Activated naive CD4-positive, alpha-beta T cell treated with Interleukin-2 at 50 U/mL for 16 hours (primary cell): ENCODE measurements at regions not wholly inside any gene's neighbourhood (a gene's known extent, or its start where the extent isn't known, plus 50 kb on each side); places are given as distances from the start of the nearest gene placed in this dataset.
"Not testable (repeated sequence)": the region's sequence is repeated elsewhere in the genome, so short reads cannot be mapped to it uniquely, and the experiment has no call there.

ENCODE experiments used
- DNase-seq: peaks from one replicate; pipeline ENCODE4 v3.0.0-alpha.2; 2020

- DNase-seq, result no peak
These were observed 279.2 kb downstream of the QDPR start for GRCh38 chr4:17232566-17233253.

- DNase-seq, result not testable (repeated sequence)
These were observed 279.9 kb downstream of the QDPR start for GRCh38 chr4:17231880-17232475.

DNA sequence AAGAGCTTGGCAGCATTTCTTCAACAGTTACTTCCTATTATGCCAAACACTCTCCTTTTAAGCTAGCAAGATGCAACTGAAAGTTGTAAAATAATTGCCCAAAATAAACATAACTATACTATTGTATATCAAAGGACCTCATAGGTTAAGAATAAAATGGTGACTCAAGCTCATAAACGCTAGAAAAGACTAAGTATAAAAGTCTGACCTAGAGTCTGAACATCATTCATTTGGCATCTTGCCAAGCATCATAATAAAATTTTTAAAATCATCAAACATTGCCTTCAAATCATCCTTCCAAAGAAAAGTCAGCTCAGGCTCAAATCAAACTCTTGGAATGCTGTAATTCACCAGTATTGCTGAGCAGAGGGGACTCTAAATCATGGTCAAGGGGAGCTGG lies 281.2 kb downstream of the QDPR start:
- DNase-seq, result no peak

- no peak for DNase-seq
These were observed 291.1 kb downstream of the QDPR start for GRCh38 chr4:17220816-17221215.

DNA sequence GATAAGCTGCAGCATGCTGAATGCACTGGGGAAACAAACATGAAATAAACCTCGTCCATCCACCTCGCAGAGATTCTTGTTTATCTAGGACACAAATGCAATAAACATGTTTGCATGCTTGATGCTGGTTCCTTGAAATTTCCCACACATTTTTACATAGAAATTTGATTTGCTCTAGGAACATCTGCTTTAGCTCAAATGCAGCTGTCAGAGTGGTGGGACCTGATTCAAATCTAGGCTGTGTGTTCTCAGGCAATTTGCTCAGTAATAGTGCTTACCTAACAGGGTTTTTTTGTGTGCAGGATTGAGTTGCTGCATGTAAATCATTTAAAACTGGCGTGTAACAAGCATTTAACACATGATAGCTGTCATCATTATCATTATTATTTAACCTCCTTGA lies 293.1 kb downstream of the QDPR start:
- no peak for DNase-seq

DNA sequence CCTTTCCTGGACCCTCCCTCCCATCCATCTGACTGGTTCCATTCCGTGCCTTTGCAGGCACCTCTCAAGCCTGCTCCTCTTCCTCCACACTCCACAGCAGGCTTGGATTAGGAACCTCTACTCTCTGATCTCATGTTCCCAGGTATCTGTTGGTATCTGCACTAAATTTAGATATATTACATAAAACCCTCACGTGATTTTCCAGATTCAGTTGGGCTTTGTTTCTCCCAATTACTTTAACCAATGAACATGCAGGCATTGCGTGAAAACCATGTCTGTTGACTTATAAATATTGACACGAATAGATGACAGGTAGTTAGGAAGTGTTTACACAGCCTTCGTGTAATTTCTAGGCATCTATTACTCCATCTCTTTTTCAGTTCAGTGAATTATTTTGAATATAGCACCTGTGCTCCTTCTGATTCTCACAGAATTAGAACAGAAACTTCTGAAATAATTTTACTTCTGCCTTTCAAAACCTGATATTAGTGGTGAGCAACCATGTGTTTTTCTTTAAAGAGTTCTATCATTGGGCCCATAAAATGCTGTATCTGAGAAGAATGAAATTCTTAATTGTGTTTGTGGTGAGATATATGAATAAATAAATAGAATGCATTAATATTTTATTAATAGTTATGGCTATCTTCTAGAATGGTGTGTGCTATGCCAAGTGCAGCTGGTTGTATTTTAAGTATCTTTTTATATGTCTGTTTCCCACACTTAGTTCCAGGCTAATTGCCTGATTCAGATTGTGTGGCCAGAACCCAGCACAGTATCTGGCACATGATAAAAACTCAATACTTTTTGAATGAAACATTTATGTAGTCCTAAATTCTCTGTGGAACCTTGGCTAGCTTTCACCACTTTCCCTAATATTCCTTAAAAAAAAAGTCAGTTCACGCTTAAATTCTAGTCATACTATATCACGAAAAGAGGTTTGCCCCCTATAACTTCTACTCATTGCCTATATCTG lies 304.8 kb downstream of the QDPR start:
- DNase-seq, result no peak

GRCh38 chr4:17204908-17205307 lies 306.5 kb upstream of the LDB2 start:
- DNase-seq, result no peak

DNA sequence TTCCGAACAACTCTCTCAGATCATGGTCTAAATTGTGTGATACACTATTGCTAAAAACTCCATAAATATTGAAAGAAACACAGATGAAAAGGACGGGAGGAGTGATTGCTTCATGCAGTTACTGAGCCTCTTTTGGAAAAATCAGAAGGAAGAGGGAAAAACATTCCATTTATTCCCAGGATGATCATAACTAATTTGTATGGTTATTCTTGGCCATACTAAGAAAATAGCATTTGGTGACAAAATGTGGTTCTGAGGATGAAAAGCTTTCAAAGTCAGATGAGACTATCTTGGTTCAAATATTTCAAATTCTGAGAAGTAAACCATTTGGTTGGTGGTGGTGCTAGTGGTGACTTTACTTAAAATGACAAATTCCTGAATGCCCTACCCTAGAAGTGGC lies 305.4 kb upstream of the LDB2 start:
- DNase-seq, result no peak

GRCh38 chr4:17197070-17197469 lies 298.6 kb upstream of the LDB2 start:
- no peak for DNase-seq

DNA sequence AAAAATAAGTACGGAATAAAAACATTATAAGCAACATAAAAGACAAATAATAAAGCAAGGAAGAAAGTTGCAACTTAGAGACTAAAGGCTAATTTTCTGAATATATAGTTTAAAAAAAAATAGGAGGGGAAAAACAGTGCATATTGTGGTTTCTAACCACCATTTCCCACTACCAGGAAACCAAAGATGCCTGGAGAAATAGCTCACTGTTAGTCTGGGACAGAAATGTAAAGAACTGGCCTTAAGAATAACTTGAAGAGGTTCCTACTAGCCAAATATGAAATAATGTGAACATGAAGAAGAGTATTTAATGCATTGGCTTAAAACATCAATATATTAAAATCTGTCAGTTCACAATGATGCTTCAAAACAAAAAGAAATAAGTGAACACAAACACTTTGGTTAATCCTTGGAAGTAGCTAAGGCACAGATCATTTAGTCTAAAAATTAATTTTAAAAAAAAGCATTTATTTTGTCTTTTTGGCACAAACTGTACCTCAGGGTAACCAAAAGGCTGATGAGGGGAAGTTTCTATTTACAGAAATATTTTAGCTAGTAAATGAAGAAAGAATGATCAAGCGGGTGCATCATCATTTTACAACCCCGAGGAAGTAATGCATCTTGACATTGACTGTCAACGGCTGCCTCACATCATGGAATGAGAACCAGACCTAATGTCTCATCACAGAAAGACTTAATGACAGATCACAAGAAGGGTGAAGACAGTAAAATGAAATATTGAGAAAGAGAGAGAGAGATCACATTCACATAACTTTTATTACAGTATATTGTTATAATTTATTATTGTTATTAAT lies 297.2 kb upstream of the LDB2 start:
- no peak for DNase-seq

DNA sequence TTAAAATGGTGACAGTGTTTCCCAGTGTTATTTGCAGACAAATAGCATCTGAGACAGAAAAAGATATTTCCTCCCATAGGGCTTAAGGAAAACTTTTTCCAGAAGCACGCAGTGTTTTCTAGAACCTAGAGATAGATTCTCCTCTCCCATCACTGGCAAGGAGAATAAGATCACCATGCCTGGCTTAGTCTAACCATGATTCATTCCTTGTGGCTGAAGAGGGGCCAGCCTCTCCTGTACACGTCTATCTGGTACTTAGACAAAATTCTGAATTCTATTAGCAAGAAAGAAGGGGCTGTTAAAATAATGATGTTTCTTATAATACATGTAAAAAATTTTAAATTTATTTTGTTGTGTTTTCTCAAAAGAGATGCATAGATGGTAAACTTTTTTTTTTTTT lies 296.1 kb upstream of the LDB2 start:
- no peak for DNase-seq

GRCh38 chr4:17189759-17190158 lies 291.3 kb upstream of the LDB2 start:
- DNase-seq, result no peak

- DNase-seq, result no peak
These were observed 290.9 kb upstream of the LDB2 start for GRCh38 chr4:17189401-17189720.

- no peak for DNase-seq
These were observed 290.3 kb upstream of the LDB2 start for GRCh38 chr4:17188547-17189400.

GRCh38 chr4:17188125-17188524 lies 289.7 kb upstream of the LDB2 start:
- DNase-seq, result no peak

DNA sequence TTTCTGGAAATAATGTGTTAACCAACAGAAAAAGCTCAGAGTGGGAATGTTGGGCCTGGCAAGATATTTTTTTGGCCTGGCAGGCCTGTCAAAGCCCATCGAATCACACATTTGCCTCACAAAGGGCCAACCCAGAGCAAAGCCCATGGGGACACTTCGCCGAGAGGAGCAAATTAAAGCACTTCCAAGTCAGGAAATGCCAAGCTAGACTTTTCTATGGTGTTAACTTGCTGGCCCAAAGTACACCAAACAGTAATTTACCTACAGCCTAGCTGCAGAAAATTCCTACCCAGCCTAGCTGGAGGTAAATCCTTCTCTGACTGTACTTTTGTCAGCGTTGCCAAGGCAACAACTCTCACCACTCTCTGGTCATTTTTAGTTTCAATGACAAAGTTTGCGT lies 288.6 kb upstream of the LDB2 start:
- no peak for DNase-seq

GRCh38 chr4:17182888-17183287 lies 284.4 kb upstream of the LDB2 start:
- DNase-seq, result no peak

DNA sequence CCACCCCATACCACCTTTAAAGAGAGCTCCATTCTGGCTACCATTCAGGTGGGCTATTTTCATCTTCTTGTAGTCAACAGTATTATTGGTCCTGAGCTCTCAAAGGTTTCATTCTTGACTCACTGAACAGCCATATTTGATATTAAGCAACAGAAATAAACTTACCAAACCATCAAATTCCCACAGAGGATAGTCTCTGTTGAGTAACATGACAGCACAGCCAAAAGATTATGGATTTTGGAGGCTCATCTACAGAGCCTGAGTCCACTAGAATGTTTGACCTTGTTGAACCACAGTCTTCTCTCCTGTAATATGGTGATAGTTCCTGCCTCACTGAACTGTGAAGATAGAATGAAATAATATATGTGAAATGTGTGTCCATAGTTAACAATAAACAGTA lies 276.3 kb upstream of the LDB2 start:
- no peak for DNase-seq

DNA sequence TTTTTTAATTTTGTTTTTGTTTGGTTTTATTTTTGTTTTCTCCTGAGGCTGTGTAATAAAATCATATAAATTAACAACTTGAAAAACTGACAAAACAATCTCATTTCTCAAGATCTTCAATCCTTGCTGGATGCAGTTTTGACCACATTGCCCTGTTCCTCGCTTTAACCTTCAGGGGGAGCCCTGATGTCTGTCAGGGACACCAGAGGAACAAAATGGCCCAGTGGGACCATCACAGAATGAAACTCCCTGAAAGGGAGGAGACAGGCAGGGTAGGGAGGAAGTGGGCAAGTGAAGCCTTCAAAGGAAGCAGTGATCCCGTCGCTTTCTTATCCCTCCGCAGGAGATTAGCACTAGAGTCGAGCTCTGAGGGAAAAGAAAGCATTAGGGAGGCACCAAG lies 274.9 kb upstream of the LDB2 start:
- DNase-seq, result no peak

GRCh38 chr4:17170131-17170530 lies 271.7 kb upstream of the LDB2 start:
- no peak for DNase-seq

DNA sequence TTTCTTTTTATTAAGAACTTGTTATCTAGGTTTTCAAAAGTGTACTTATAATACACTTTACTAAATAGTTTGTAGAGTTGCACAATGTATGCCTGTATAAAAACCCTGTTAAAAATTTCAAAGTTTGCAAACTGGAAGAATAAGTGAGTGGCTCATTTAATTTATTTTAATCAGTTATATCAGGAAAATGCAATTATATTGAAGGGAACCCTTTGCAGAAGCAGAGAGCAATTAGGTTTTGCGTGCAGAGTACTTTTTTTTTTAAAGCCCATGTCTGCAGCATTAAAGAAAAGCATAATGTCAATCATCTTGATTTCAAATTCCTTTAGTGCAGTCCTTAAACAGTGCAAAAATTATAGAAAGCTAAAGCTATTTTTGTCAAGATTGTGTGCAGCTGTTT lies 271.3 kb upstream of the LDB2 start:
- no peak for DNase-seq

GRCh38 chr4:17168571-17168970 lies 270.1 kb upstream of the LDB2 start:
- DNase-seq, result no peak
